ENCODE measurements at regions not wholly inside any gene's neighbourhood (a gene's known extent, or its start where the extent isn't known, plus 50 kb on each side); places are given as distances from the start of the nearest gene placed in this dataset.
"Not testable (repeated sequence)": the region's sequence is repeated elsewhere in the genome, so short reads cannot be mapped to it uniquely, and the experiment has no call there.

DNA sequence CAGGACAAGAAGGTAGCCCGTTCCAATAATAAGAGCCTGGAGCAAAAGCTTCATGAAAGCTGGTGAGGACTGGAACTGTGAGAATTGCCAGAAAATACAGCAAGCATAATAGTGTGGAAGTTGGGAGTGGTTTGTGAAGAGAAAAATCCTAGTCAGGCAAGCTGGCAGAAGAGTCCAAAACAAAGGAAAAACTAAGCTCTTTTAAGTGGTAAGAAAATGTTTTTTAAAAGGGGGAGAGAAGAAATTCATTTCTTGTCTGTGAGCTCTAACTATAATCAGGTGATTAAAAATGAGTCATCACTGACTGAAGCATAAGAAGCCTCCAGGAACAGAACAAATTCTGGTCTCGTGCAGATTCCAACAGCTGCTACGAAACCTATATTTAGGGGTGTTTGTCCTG, 102.6 kb downstream of the CAAP1 start:
- no peak for DNase-seq

DNA sequence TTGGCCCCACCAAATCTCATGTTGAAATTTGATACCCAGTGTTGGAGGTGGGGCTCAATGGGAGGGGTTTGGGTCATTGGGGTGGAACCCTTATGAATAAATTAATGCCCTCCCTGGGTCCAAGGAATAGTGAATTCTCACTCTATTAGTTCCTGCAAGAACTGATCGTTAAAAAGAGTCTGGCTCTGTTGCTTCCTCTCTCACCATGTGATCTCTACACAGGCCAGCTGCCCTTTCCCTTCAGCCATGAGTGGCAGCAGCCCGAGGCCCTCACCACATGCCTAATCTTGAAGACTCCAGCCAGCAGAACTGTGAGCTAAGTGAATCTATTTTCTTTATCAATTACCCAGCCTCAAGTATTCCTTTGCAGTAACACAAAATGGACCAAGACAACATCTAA, 106.0 kb downstream of the CAAP1 start:
- DNase-seq: no peak

DNA sequence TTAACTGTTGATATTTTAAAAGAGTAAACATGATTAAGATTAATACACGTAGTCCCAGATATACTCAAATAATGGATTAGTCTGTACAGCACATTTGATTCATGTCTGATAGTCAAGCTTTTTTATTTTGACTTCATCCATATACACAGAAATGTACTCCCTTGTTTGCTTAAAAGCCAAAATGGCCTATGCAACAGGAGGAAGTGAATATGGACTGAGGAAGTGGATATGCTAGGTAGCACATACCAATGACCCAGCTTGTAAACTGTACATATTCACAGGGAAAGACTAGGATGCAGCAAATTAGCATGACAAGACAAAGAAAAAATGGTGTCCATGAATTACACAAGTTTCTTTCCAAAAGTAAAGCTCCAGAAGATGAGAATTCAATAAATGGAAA, 109.7 kb downstream of the CAAP1 start:
- no peak for DNase-seq

DNA sequence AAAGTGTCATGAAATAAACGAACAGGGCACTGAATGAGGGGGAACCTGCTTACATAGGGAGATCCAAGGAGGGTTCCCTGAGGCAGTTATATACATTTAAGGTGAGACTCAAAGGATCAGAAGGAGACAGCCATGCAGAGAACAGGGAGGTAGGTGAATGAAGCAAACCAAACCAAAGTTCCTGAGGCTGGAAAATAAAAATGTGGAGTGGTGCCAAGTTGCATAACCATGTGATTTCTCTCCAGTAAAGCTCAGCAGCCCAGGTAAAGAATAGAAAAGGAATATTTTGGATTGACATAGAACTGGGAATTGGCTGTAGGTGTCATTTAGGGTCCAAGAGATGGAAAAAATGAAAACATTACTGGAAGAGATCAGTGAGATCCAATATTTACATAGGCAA, 110.7 kb downstream of the CAAP1 start:
- DNase-seq: no peak

DNA sequence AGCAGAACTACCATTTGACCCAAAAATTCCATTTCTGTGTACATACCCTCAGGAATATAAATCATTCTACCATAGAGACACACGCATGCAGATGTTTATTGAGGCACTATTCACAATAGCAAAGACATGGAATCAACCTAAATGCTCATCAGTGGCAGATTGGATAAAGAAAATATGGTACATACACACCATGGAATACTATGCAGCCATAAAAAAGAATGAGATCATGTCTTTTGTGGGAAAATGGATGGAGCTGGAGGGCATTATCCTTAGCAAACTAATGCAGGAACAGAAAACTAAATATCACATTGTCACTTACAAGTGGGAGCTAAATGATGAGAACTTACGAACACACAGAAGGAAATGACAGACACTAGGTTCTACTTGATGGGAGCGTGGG, 112.3 kb downstream of the CAAP1 start:
- not testable (repeated sequence) for DNase-seq

DNA sequence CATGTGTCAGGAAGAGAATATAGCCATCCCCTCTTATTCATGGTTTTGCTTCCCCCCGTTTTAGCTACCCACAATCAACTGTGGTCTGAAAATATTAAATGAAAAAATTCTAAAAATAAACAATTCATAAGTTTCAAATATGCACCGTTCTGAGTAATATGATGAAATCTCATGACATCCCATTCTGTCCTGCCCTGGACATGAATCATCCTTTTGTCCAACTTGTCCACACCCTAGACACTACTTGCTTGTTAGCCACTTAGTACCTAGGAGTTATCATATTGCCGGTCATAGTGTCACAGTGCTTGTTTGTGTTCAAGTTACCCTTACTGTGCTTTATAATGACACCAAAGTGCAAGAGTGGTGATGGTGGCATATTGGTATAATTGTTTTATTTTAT, 113.5 kb downstream of the CAAP1 start:
- DNase-seq: no peak

DNA sequence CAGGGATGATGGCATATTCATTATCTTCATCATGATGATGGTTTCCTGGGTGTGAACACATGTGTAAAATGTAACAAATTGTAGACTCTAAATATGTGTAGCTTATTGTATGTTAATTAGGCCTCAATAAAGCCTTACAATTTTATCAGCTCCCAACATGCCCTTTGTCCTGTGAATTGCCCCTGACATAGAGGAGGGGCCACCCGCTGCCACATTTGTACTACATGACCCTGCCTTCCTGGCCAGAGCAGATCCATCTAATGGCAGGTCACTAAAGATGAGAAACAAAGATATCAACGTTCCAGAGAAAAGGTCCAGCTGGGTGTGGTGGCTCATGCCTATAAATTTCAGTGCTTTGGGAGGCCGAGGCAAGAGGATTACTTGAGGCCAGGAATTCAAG, 117.2 kb downstream of the CAAP1 start:
- no peak for DNase-seq

DNA sequence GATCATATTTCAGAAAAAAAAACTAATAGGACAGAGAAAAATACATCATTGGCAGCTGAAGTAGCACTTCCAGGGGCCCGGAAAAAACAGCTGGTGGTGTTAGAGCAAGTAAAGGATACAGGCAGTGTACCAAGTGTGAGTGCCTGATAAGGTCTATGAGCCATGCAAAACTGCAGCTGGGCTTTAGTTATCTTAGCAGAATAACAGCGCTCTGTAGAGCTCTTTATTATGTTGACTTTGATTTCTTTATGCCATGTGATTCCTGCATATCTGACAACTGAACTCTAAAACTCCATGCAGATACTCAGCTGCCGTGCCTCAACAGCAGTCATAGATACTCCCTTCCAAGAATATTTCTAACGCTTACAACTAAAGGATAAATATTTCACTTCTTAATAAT, 119.5 kb downstream of the CAAP1 start:
- no peak for DNase-seq

DNA sequence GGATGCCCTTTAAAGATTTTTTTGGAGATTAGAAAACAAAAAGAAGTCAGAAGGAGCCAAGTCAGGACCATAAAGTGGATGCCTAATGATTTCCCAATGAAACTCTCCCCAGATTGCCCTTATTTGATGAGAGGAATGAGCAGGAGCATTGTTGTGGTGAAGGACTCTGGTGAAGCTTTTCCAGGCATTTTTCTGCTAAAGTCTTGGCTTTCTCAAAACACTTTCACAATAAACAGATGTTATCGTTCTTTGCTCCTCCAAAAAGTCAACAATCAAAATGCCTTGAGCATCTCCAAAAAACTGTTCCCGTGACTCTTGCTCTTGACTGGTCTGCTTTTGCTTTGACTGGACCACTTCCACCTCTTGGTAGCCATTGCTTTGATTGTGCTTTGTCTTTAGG, 121.8 kb downstream of the CAAP1 start:
- no peak for DNase-seq

DNA sequence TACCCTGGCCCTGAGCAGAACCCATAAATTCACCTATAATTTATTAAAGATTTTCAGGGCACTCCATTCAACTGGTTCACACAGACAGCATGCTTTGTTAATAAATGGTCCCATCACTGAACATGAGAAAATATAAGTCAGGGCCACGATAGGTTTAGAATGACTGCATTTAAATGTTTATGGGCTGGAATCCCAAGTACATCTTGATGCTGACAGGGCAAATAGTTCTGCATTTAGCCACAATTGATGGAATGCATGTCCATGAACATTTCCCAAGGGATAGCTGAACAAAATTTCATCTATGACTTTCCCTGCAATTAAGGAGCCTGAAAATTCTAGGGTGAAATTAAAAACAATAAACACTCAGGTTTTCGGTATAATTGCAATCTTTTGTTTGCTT, 124.5 kb downstream of the CAAP1 start:
- no peak for DNase-seq

DNA sequence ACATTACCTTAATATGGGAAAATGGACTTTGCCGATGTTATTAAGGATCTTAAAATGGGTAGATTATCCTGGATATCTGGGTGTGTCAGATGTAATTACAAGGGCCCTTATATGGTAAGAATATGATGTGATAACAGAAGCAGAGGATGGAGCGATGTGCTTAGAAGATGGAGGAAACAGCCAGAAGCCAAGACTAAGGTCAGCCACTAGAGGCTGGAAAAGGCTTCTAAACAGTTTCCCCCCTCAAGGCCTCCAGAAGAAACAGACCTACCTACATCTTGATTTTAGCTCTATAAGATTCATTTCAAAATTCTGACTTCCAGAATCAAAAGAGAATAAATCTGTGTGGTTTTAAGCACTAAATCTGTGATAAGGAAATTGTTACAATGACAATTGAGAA, 131.9 kb downstream of the CAAP1 start:
- no peak for DNase-seq

DNA sequence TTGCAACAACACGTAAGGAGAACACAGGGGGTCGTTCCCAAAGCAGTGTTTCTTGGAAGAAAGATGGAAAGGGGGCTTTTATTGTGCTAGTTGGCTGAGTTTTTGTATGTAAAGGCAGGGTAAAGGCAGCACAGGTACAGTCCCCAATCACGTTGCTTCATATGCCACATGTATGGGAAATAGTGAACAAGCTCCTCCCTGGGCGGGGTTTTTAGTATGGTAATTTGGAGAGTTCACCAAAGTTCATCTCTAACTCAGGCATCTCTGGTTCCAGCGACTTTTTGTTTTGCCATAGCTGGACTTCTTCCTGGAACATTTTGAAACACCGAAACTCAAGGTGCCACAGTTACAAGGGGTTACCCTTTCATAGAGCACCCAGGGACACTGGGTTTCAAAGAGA, 133.9 kb downstream of the CAAP1 start:
- DNase-seq: no peak

DNA sequence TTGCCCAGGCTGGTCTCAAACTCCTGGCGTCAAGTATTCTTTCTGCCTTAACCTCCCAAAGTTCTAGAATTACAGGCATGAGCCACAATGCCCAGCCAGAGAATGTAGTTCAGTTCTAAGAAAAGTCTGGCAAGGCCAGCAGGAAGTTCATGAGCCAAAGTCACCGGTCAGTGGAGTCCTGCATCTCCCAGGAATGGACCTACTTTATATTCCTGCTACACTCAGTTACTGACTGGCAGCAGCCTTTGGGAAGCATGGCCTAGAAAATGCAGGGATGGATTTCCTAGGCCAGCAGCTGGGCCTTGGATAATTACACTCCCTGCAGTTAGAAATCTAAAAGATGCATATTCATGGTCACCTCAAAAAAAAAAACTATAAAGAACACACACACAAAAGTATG, 135.7 kb downstream of the CAAP1 start:
- DNase-seq: no peak

DNA sequence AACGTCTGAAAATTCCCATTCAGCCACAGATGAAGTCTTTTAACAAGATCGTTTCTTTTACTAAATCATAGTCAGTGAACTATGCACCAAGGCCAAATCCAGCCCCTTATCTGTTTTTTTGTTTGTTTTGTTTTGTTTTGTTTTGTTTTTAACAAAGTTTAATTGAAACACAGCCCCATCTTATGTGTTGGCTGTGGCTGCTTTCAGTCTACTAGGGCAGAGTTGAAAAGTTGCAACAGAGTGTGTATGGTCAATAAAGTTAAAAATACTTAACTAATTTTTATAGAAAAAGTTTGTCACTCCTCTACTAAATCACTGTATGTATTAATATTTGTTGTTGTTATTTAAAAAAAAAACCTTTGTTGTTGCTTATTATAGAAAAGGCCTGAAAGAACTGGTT, 137.1 kb downstream of the CAAP1 start:
- no peak for DNase-seq

DNA sequence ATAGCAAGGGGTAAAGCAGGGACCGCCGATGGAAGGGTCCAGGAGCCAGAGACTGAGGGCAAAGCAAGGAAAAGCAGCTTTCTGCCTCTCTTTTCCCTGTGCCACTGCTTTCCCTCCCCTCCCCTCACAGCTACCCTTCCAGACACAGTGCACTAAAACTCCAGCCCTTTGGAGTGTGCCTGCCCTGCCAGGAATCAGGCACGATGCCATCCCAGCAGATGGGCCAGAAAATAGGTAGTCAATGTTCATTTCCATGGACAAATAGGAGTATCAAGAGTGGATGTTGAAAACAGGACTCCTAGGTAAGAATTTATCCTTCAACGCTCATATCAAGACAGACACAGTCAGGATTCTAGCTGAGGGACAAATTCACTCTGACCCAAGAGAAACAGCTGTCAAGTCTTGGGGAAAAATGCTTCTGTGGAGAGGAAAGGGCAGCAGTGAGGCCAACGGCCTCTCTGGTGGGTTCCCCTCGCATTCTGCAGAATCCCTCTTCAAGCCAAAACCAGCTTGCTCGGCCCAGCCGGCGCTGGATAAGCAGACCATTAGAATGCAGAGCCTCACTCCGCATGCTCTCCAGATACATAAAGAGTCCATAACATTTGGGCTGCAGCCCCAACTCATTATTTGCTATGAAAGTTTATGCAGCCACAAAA, 138.0 kb downstream of the CAAP1 start:
- no peak for DNase-seq

DNA sequence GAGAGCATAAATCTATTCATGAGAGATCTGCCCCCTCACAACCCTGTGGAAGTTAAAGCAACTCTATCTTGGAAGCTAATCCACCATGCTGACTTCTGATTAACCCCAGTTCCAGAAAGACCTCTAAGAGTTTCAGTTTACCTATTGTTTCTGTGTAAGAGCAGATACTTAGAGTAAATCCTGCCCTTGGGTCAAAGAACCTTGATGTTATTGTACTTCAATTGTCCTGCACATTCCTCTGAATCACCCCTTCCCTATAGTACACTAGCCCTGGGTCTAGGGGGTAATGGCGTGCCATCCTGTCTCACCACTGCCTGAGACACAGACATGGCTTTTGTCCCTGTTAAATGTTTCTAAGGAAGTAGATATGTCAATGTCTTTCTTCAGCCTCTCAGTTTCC, 138.6 kb downstream of the CAAP1 start:
- DNase-seq: no peak

DNA sequence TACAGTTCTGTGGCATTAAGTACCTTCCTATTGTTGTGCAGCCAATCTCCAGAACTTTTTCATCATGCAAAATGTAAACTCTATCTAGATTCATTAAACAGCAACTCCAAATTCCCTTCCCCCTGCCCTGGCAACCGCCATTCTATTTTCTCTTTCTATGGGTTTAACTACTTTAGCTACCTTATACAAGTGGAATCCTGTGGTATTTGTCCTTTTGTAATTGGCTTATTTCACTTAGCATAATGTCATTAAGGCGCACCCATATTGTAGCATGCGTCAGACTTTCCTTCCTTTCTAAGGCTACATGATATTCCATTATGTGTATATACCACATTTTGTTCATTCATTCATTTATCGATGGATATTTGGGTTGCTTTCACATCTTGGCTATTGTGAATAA, 142.4 kb downstream of the CAAP1 start:
- DNase-seq: no peak

DNA sequence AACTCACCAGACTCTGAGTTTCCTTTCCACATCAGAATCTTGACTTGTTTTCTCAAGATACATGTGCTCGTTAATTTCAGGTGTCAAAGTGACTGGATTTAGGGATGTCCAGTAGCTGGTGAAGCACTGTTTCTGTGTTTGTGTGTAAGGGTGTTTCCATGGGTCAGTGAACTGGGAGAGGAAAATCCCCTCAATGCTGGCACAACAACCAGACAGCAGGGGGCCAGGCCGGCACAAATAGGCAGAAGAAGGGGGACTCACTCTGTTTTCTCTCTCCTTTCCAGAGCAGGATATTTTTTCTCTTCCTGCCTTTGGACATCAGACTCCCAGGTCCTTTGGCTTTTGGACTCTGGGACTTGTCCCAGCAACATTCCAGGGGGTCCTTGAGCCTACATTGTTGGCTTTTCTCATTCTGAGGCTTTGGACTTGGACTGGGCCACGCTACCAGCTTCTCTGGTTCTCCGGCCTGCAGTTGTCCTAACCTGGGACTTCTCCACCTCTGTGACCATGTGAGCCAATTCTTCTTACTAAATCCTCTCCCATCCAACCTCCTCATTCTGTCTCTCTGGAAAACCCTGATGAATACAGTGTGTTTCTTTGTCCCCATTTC, 144.0 kb downstream of the CAAP1 start:
- no peak for DNase-seq

DNA sequence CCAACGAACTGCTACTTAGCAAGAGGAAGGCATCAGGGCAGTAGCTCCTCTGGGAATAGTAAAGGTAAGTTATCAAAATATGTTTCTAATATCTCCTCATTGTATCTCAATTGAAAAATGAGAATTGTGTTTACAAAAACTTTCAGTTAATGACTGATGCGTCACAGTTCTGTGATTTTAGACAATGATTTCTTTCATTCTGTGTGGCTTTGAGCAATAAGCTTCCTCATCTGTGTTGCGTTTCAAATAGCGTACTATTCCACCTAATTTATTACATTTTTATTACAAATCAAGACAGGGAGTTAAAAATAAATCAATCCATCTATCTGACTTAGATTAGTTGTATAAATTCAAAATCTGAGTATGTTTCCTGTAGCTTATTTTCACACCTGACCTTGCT, 145.0 kb downstream of the CAAP1 start:
- no peak for DNase-seq

DNA sequence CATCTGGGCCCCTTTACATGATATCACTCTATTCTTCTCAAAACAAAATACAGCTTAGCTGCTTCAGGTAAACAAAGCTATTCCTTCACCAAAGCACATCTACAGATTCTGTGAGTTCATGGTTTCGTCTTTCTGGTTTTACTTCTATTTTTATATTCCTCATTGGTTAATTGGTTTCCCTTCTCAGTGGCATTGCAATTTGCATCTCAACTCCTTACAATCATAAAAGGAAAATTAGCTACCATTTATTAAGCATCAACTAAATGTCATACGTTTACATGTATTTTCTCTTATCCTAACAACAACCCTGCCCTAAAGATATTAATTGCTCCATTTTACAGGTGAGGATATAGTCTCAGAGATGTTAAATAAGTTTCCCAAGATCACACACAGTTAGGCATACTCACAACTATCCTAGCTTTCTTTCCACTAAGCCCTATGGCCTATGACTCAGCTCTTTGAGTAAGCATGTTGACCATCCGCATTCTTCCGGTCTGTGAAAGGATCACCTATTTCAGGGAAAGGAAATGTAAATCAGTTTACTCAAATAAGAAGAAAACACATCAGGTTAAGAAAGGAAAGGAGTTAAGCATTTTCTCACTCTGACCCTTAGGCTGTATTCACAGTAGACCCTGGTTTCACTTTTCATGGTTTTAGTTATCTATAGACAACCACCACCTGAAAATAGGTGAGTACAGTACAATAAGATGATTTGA, 146.1 kb downstream of the CAAP1 start:
- no peak for DNase-seq

DNA sequence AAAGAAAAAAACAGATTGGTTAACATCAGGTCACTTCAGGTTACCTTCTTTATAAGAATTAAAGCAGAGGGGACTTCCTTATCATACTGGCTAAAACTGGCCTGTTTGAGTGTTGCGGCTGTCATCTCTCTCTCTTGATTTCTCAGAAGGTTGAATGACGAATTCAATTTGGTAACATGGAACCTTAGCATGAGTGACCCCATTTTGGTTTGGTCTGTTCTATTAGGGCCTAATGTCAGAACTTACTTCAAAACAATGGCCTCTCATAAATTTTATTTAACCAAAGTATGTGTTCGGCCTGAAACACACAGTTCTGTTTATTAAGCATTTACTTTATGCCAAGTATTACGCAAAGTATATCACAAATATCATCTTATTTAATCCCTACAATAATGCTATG, 147.5 kb downstream of the CAAP1 start:
- no peak for DNase-seq

DNA sequence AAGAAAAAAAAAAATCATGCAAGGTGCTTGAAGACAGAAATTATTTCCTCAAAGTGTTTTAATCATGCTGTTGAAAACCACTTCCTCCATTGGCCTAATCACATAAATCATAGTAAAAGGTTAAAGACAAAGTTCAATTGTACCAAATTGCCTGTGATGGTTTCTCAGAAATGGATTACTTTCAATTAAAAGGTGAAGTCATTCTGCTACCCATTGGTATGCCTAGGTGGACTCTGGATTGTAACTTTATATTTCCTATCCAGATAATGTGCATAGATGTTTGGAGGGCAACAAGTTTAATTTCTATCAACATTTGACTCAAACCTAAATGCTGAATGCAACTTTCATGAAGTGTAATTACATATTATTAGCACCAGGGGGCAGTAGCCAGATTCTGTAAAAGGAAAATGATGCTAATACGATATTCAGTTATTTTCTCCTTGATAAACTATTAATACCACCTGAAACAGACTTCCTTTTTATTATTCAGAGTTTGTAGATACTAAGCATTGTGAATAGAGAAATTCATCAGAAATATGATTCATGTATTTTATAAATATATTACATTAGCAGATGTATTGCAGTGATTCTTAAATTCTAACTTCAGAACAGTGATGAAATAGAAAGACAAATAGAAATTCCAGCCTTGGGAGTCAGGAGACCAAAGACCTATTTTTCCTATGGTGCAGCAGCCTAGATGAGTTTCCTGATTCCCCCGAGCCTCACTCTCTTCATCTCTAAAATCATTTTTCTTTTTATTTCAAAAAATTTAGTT, 148.2 kb downstream of the CAAP1 start:
- no peak for DNase-seq

DNA sequence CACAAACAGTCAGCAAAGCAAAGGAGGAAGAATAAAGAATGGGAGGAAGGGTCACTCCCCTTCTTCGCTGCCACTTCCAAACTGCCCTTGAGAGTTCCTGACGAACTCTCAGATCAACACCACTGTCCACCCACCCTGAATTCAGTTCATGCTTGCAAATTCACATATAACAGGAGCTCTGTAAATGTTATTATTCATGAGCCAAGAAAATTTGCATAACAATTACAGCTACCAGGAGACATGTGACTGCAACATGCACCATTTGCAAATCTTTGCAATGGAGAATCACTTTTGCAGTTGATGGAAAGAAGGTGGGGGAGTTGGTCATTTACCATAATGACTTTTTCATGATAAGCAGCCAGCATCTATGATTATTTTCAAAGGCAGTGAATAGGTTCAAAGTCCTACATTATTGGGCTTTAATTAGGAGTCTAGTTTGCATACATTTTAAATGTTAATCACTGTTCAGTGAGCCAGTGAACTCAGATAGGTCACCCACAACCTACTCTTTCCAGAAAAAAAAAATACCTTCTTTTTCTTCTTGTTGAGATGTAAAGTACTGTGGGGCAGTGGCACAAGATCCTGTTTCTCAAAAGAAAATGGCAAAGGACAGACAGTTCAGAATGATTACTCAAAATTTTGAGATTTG, 149.7 kb downstream of the CAAP1 start:
- DNase-seq: no peak
